ENCODE measurements at regions not wholly inside any gene's neighbourhood (a gene's known extent, or its start where the extent isn't known, plus 50 kb on each side); places are given as distances from the start of the nearest gene placed in this dataset.
"Not testable (repeated sequence)": the region's sequence is repeated elsewhere in the genome, so short reads cannot be mapped to it uniquely, and the experiment has no call there.

DNA sequence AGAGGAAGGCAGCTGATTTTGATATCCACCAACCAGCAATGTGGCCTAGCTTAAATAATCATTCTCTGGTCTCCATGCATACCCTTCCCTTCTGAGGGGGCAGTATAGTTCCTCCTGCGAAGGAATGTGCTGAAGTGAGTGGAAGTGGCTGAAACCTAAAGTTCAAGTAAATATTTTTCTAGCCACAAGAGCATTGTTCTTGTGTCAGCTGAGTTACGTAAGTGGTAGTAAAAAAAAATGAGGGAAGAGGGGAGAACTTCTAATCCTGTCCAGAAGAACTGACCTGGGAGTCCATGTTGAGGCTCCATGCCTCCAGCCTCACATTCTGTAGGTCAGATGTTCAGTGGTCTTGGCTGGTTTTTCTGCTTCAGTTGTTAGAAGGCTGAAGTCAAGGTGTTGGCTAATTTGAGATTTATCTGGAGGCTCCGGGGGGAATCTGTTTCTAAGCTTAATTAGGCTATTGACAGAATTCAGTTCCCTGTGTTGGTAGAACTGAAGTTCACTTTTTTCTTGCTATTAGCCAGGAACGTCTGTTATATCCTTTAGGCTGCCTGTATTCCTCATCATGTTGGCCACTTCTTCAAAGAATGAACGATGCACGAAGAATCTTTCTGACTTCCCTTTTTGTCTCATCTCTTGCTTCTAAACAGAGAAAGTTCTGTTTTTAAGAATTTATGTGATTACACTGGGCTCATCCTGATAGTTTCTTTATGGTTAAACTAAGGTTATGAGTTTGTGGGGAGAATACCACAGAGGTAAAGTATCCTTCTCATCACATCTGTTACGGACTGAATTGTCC is 207.1 kb upstream of the PRSS16 start:
- CTCF ChIA-PET, result interaction anchor here (0.6 kb wide), 1 partner anchor 297 kb away, joined by 3 read pairs; no protein-coding TSS in a partner anchor
- DNase-seq (ENCODE audit: low read depth, low spot score), result no peak

DNA sequence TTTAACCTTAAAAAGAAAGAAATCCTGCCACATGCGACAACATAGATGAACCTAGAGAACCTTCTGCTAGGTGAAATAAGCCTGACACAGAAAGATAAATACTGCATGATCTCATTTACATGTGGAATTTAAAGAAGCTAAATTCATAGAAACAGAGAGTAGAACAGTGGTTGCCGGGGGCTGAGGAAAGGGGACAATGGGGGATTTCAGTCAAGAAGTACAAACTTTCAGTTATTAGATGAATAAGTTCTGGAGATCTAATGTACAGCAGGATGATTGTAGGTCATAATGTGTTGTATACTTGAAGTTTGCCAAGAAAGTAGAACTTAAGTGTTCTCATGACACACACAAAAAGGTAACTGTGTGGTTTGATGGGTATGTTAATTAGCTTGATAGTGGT is 204.3 kb upstream of the PRSS16 start:
- no peaks in the 10 kb centered on the region for H3K36me3 ChIP-seq (ENCODE audit: control insufficient read depth, insufficient read depth, low read length)
- ChIA-PET CTCF (no interaction called here), POLR2A (no interaction called here)
- no peak for DNase-seq (ENCODE audit: low read depth, low spot score)
- H3K9me3 ChIP-seq (ENCODE audit: control insufficient read depth, insufficient read depth, low read depth, low read length), result no peaks in the 10 kb centered on the region
- no peak for ATAC-seq
- in situ Hi-C loops (cut with HindIII; ENCODE audit: low pct_unique_long_range_greater_than_20kb, low sequenced_read_pairs), result no loop called here
- TF ChIP-seq, protein P1, sequence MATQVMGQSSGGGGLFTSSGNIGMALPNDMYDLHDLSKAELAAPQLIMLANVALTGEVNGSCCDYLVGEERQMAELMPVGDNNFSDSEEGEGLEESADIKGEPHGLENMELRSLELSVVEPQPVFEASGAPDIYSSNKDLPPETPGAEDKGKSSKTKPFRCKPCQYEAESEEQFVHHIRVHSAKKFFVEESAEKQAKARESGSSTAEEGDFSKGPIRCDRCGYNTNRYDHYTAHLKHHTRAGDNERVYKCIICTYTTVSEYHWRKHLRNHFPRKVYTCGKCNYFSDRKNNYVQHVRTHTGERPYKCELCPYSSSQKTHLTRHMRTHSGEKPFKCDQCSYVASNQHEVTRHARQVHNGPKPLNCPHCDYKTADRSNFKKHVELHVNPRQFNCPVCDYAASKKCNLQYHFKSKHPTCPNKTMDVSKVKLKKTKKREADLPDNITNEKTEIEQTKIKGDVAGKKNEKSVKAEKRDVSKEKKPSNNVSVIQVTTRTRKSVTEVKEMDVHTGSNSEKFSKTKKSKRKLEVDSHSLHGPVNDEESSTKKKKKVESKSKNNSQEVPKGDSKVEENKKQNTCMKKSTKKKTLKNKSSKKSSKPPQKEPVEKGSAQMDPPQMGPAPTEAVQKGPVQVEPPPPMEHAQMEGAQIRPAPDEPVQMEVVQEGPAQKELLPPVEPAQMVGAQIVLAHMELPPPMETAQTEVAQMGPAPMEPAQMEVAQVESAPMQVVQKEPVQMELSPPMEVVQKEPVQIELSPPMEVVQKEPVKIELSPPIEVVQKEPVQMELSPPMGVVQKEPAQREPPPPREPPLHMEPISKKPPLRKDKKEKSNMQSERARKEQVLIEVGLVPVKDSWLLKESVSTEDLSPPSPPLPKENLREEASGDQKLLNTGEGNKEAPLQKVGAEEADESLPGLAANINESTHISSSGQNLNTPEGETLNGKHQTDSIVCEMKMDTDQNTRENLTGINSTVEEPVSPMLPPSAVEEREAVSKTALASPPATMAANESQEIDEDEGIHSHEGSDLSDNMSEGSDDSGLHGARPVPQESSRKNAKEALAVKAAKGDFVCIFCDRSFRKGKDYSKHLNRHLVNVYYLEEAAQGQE (IDR thresholded peaks at IDR 0.05; ENCODE audit: insufficient read depth in 1 of 2, low read depth in 2 of 2, low read length in 1 of 2), result no peak
- TF ChIP-seq SIN3A (IDR thresholded peaks at IDR 0.05; ENCODE audit: borderline replicate concordance, insufficient read depth, low read depth, low read length) (no peak), TCF7L2 (IDR thresholded peaks at IDR 0.05; ENCODE audit: low read depth, low read length) (no peak), POLR2AphosphoS5 (IDR thresholded peaks at IDR 0.05; ENCODE audit: low read depth, low read length) (no peak)
- TF ChIP-seq, protein P2, sequence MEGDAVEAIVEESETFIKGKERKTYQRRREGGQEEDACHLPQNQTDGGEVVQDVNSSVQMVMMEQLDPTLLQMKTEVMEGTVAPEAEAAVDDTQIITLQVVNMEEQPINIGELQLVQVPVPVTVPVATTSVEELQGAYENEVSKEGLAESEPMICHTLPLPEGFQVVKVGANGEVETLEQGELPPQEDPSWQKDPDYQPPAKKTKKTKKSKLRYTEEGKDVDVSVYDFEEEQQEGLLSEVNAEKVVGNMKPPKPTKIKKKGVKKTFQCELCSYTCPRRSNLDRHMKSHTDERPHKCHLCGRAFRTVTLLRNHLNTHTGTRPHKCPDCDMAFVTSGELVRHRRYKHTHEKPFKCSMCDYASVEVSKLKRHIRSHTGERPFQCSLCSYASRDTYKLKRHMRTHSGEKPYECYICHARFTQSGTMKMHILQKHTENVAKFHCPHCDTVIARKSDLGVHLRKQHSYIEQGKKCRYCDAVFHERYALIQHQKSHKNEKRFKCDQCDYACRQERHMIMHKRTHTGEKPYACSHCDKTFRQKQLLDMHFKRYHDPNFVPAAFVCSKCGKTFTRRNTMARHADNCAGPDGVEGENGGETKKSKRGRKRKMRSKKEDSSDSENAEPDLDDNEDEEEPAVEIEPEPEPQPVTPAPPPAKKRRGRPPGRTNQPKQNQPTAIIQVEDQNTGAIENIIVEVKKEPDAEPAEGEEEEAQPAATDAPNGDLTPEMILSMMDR (IDR thresholded peaks at IDR 0.05), result no peak
- BruUV-seq (replicated peaks), result no TSS peak
- H3K4me1 ChIP-seq (ENCODE audit: control insufficient read depth, insufficient read depth, low read length), result no peaks in the 10 kb centered on the region
- no peaks in the 10 kb centered on the region for H3K27me3 ChIP-seq (ENCODE audit: control insufficient read depth, insufficient read depth, low read length)
- H3K4me3 ChIP-seq (ENCODE audit: low read depth in 2 of 2, low read length in 2 of 2), result no peak overlapping the region
- H3K27ac ChIP-seq (ENCODE audit: low read length), result no peak overlapping the region
- intact Hi-C loops (cut with micrococcal nuclease; ENCODE audit: unreplicated experiment), result no loop called here

More for the DNA sequence above, 207.1 kb upstream of the PRSS16 start:
- TF ChIP-seq TCF7L2 (IDR thresholded peaks at IDR 0.05; ENCODE audit: low read depth, low read length), result no peak
- BruUV-seq (replicated peaks), result no TSS peak
- Histone ChIP-seq H3K9me3 (ENCODE audit: control insufficient read depth, insufficient read depth, low read depth, low read length) (no peaks in the 10 kb centered on the region), H3K4me3 (ENCODE audit: low read depth in 2 of 2, low read length in 2 of 2) (no peak overlapping the region), H3K27me3 (ENCODE audit: control insufficient read depth, insufficient read depth, low read length) (no peaks in the 10 kb centered on the region; the same call in 1 of the 2 replicates), H3K27ac (ENCODE audit: low read length) (no peak overlapping the region), H3K36me3 (ENCODE audit: control insufficient read depth, insufficient read depth, low read length) (no peaks in the 10 kb centered on the region), H3K4me1 (ENCODE audit: control insufficient read depth, insufficient read depth, low read length) (no peaks in the 10 kb centered on the region)
- POLR2A ChIA-PET, result no interaction called here
- intact Hi-C loops (cut with micrococcal nuclease; ENCODE audit: unreplicated experiment), result no loop called here
- ATAC-seq, result no peak
- in situ Hi-C loops (cut with HindIII; ENCODE audit: low pct_unique_long_range_greater_than_20kb, low sequenced_read_pairs), result no loop called here

DNA sequence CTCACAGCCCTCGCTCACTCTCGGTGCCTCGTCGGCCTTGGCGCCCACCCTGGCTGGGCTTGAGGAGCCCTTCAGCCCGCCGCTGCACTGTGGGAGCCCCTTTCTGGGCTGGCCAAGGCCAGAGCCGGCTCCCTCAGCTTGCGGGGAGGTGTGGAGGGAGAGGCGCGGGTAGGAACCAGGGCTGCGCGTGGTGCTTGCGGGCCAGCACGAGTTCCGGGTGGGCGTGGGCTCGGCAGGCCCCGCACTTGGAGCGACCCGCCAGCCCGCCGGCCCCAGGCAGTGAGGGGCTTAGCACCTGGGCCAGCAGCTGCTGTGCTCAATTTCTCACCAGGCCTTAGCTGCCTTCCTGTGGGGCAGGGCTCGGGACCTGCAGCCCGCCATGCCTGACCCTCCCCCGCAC is 202.4 kb upstream of the PRSS16 start:
- CTCF ChIA-PET; POLR2A ChIA-PET; H3K27ac ChIP-seq (ENCODE audit: low read length); H3K36me3 ChIP-seq (ENCODE audit: control insufficient read depth, insufficient read depth, low read length); in situ Hi-C loops (cut with HindIII; ENCODE audit: low pct_unique_long_range_greater_than_20kb, low sequenced_read_pairs); BruUV-seq (replicated peaks); H3K9me3 ChIP-seq (ENCODE audit: control insufficient read depth, insufficient read depth, low read depth, low read length); H3K4me3 ChIP-seq (ENCODE audit: low read depth in 2 of 2, low read length in 2 of 2); intact Hi-C loops (cut with micrococcal nuclease; ENCODE audit: unreplicated experiment); H3K4me1 ChIP-seq (ENCODE audit: control insufficient read depth, insufficient read depth, low read length); H3K27me3 ChIP-seq (ENCODE audit: control insufficient read depth, insufficient read depth, low read length); ATAC-seq; DNase-seq (ENCODE audit: low read depth, low spot score): not testable (repeated sequence)

DNA sequence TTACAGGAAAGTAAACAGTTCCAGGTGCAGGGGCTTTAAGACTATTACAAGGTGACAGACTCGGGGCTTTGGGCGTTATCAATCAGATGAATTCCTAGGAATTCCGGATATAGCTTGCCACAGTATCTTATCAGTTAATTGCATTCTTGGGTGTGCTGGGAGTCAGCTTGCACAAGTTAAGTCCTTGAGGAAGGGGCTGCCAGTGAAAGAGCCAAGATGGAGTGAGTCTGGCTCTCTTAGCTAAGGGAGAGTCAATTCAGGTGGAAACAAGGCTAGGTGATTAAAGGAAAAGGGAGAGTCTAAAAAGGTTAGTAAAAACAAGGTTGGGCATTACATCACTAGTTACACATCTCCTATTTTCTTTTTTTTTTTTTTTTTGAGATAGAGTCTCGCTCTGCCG is 199.8 kb upstream of the PRSS16 start:
- ATAC-seq; H3K27me3 ChIP-seq (ENCODE audit: control insufficient read depth, insufficient read depth, low read length); H3K36me3 ChIP-seq (ENCODE audit: control insufficient read depth, insufficient read depth, low read length); POLR2A ChIA-PET; BruUV-seq (replicated peaks); H3K9me3 ChIP-seq (ENCODE audit: control insufficient read depth, insufficient read depth, low read depth, low read length); DNase-seq (ENCODE audit: low read depth, low spot score); in situ Hi-C loops (cut with HindIII; ENCODE audit: low pct_unique_long_range_greater_than_20kb, low sequenced_read_pairs); H3K27ac ChIP-seq (ENCODE audit: low read length); CTCF ChIA-PET; H3K4me1 ChIP-seq (ENCODE audit: control insufficient read depth, insufficient read depth, low read length); intact Hi-C loops (cut with micrococcal nuclease; ENCODE audit: unreplicated experiment); H3K4me3 ChIP-seq (ENCODE audit: low read depth in 2 of 2, low read length in 2 of 2): not testable (repeated sequence)

All from Panc1 (cell line).